C4-2B (cell line): ENCODE measurements at regions not wholly inside any gene's neighbourhood (a gene's known extent, or its start where the extent isn't known, plus 50 kb on each side); places are given as distances from the start of the nearest gene placed in this dataset.

ENCODE experiments used
- H3K27ac ChIP-seq: fragments of 450-650 bp; 2 replicates; pipeline ENCODE4 v1.5.1; 2017
- CTCF ChIP-seq: fragments of 450-650 bp; conservative IDR thresholded peaks from 2 replicates; pipeline ENCODE4 v1.5.1; 2017; ENCODE audit warnings: mild to moderate bottlenecking
- ZFX ChIP-seq: fragments of 450-650 bp; IDR thresholded peaks from 2 replicates; pipeline ENCODE4 v1.6.1; 2017

DNA sequence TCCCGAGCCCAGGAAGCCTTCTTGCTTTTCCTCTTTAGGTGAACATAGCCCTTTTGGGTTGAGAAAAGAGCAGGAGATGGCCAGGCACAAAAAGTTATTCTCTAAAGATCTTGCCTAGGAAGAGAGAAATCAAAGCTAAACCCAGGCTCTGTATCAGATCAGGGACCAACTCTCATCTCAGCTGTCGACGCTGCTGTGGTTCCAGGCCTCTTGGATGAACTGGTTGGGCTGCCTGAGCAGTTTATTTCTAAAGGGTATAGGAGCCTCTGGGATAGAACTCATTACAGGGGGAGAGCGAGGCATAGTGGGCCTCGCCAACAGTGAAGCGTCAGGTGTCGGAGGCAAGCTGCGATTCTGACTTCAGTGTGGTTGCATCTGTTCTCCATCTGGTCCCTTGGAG lies 82.6 kb upstream of the F3 start:
- no peak overlapping the region for H3K27ac ChIP-seq
- no peak for TF ChIP-seq ZFX

DNA sequence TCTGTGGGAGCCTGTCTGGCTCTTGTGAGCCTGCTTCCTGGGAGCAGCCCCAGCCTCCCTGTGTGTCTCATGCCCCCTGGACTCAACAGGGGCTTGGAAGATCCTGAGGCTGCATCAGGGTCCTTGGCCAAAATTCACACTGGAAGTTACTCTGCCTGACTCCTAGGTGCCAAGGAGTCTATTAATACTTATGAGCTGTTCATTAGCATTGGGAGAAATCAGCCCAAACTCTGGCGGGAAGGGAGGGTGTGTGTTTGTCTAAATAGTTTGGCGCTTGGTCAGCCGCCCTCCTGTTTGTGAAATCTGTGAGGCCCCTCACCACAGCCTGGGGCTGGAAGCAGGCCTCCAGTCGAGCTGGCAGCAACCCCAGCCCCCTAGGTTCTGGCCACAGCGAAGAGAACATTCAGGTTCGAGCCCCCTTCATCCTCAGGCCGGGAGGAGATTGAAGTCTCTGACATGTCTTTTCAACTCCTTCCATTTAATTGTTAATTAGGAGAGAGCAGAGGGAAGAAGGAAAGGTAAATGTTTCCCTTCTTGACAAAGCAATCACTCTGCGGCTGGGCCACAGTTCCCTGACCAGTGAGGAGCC lies 82.1 kb upstream of the F3 start:
- TF ChIP-seq CTCF (no peak), ZFX (no peak)
- H3K27ac ChIP-seq: no peak overlapping the region

DNA sequence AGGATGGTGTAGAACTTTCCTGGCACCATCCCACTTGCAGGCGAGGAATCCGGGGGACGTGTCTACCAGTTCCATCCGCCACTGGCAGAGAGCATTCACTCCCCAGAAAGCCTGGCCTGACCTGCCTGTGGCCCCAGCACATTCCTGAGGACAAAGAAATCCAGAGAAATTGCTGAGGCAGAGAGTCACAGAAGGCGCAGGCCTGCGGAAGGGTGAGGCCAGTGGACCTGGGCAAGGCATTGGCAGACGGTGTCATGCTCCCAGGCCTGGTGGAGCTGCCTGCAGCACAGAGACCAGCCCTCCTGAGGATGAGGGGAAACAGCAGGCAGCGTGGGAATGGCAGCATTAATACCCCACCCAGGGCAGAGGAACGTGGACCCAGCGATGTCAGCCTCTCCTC lies 81.2 kb upstream of the F3 start:
- no peak for TF ChIP-seq CTCF
- TF ChIP-seq ZFX: no peak
- H3K27ac ChIP-seq: no peak overlapping the region

GRCh38 chr1:94621802-94622201 lies 80.2 kb upstream of the F3 start:
- TF ChIP-seq CTCF (no peak), ZFX (no peak)
- peak overlapping the region; percentile 23; the same call in 1 of the 2 replicates for H3K27ac ChIP-seq

- no peak for TF ChIP-seq ZFX
- TF ChIP-seq CTCF: no peak
- peak overlapping the region; percentile 23; the same call in 1 of the 2 replicates for H3K27ac ChIP-seq
Measured at GRCh38 chr1:94621395-94621794, 79.8 kb upstream of the F3 start.

- no peak overlapping the region; the same call in 1 of the 2 replicates for H3K27ac ChIP-seq
- TF ChIP-seq ZFX: no peak
Measured at GRCh38 chr1:94620345-94621031, 78.9 kb upstream of the F3 start.

DNA sequence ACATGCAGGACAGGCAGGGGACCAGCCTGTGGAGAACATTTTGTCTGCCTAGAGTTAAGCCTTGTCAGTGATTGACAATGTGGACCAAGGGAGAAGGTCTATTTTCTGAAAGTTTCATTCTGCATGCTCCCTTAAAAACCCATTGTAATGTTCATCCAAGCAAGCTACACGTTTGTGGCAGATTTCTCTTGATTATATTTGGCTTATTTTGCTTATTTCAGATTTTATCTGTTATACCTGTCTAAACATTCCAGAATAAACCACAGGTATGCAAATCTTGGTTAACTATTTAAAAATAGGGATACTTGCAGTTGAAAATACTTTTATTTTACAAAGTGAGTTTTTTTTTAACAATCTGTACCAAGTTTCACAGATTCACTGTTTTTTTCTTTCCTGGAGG lies 78.2 kb upstream of the F3 start:
- no peak for TF ChIP-seq CTCF
- TF ChIP-seq ZFX: no peak
- H3K27ac ChIP-seq: no peak overlapping the region

DNA sequence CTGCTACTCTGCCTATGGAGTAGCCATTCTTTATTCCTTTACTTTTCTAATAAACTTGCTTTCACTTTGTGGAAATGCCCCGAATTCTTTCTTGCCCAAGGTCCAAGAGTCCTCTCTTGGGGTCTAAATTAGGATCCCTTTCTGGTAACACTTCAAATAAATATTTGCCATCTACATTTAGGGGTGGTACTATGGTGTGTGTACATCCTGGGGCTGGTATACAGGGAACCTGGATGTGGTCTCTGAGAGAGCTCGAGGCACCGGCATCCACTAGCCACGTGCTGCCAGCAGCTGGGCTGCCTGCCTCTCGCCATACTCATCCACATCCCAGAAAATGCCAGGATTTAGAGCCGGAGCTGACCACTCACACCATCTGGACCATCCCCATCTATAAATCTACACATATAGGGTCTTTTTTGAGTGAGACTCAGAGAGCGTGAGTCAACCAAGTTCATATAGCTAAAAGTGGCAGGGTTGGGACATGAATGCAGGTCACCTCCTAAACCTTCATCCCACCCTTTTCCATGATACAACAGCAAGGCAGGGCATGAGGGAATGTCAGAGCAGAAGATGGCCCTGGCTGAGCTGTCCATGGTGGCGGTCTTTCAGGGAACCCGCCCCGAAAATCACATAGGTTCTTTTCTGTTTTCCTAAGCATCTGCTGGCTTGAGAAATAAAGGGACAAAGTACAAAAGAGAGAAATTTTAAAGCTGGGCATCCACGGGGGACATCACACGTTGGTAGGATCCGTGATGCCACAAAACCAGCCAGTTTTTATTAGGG lies 76.6 kb upstream of the F3 start:
- no peak overlapping the region for H3K27ac ChIP-seq
- no peak for TF ChIP-seq CTCF
- TF ChIP-seq ZFX: no peak
